ENCODE measurements at regions not wholly inside any gene's neighbourhood (a gene's known extent, or its start where the extent isn't known, plus 50 kb on each side); places are given as distances from the start of the nearest gene placed in this dataset.

- Histone ChIP-seq H3K36me3 (no peaks in the 10 kb centered on the region), H3K9ac (no peak overlapping the region), H3K9me3 (no peaks in the 10 kb centered on the region), H4K20me1 (no peaks in the 10 kb centered on the region), H3K4me1 (no peaks in the 10 kb centered on the region), H3K4me2 (no peak overlapping the region), H3K27me3 (no peaks in the 10 kb centered on the region), H3K4me3 (no peak overlapping the region), H3K27ac (no peak overlapping the region)
- no peak for TF ChIP-seq Cebpa-rat (IDR thresholded peaks at IDR 0.05)
Observed at GRCh38 chr2:139480161-139480650, 700.0 kb upstream of the NXPH2 start.

GRCh38 chr2:139478165-139478914 is 698.1 kb upstream of the NXPH2 start:
- no peak for TF ChIP-seq Cebpa-rat (IDR thresholded peaks at IDR 0.05)
- Histone ChIP-seq H3K27me3 (no peaks in the 10 kb centered on the region), H3K9ac (no peak overlapping the region), H3K9me3 (no peaks in the 10 kb centered on the region), H3K27ac (no peak overlapping the region), H3K4me2 (no peak overlapping the region), H4K20me1 (no peaks in the 10 kb centered on the region), H3K4me1 (no peaks in the 10 kb centered on the region), H3K36me3 (no peaks in the 10 kb centered on the region), H3K4me3 (no peak overlapping the region)

DNA sequence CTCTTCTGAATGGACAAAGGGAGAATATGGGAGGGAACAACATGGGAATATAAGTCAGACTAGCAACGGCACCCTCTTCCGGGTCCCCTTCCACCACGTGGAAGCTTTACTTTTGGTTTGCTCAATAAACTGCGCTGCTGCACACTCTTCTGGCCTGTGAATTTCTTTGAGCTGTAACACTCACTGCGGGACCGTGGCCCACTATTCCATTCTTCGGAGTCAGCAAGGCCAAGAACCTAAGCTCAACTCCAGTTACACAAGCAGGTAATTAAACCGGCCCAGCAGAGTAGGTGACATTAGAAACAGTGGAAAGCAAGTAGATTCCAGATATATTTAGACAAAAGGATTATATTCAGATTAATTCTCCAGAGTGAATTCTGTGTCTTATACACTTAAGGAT is 697.4 kb upstream of the NXPH2 start:
- H4K20me1 ChIP-seq: no peaks in the 10 kb centered on the region
- H3K36me3 ChIP-seq: no peaks in the 10 kb centered on the region
- H3K4me3 ChIP-seq: no peak overlapping the region
- no peak overlapping the region for H3K9ac ChIP-seq
- no peak for TF ChIP-seq Cebpa-rat (IDR thresholded peaks at IDR 0.05)
- no peak overlapping the region for H3K27ac ChIP-seq
- H3K9me3 ChIP-seq: no peaks in the 10 kb centered on the region
- no peaks in the 10 kb centered on the region for H3K4me1 ChIP-seq
- no peaks in the 10 kb centered on the region for H3K27me3 ChIP-seq
- no peak overlapping the region for H3K4me2 ChIP-seq

DNA sequence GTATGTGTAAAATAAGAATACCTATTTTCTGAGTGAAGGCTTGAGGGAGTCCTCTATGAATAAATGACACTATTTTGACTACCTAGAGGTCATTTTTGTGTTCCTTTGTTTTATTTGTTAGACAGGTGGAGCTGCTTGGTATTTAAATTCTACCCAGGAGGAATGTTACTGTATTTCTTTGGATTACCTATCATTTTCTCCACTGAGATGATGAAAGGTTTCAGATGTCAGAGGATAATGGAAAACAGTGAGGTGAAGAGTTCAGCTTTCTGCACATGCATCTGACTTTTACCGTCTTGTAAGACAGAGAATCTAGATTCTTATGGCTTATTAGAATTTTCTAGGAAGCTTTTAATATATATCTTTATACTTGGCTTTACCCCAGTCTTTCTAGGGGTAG is 689.8 kb upstream of the NXPH2 start:
- H3K9me3 ChIP-seq: no peaks in the 10 kb centered on the region
- no peak overlapping the region for H3K9ac ChIP-seq
- no peak overlapping the region for H3K4me2 ChIP-seq
- TF ChIP-seq Cebpa-rat (IDR thresholded peaks at IDR 0.05): no peak
- no peaks in the 10 kb centered on the region for H3K4me1 ChIP-seq
- no peaks in the 10 kb centered on the region for H4K20me1 ChIP-seq
- H3K27ac ChIP-seq: no peak overlapping the region
- H3K4me3 ChIP-seq: no peak overlapping the region
- no peaks in the 10 kb centered on the region for H3K36me3 ChIP-seq
- no peaks in the 10 kb centered on the region for H3K27me3 ChIP-seq

GRCh38 chr2:139465789-139466188 is 685.6 kb upstream of the NXPH2 start:
- TF ChIP-seq Cebpa-rat (IDR thresholded peaks at IDR 0.05): no peak
- Histone ChIP-seq H3K4me2 (no peak overlapping the region), H3K4me3 (no peak overlapping the region), H3K9me3 (no peaks in the 10 kb centered on the region), H3K36me3 (no peaks in the 10 kb centered on the region), H3K27ac (no peak overlapping the region), H3K27me3 (no peaks in the 10 kb centered on the region), H3K9ac (no peak overlapping the region), H3K4me1 (no peaks in the 10 kb centered on the region), H4K20me1 (no peaks in the 10 kb centered on the region)

GRCh38 chr2:139457873-139458272 is 677.7 kb upstream of the NXPH2 start:
- peaks cover 4% of the 10 kb centered on the region; the same call in 1 of the 2 replicates for H3K36me3 ChIP-seq
- no peak for TF ChIP-seq Cebpa-rat (IDR thresholded peaks at IDR 0.05)
- H3K4me2 ChIP-seq: peak overlapping the region; percentile 72
- no peaks in the 10 kb centered on the region for H3K27me3 ChIP-seq
- H3K4me3 ChIP-seq: peak overlapping the region; percentile 21; the same call in 1 of the 2 replicates
- H3K9ac ChIP-seq: peak overlapping the region; percentile 42; the same call in 1 of the 2 replicates
- H3K9me3 ChIP-seq: peaks cover 21% of the 10 kb centered on the region
- H4K20me1 ChIP-seq: no peaks in the 10 kb centered on the region
- peaks cover 28% of the 10 kb centered on the region for H3K4me1 ChIP-seq
- peak overlapping the region; percentile 70 for H3K27ac ChIP-seq

GRCh38 chr2:139454251-139454650 is 674.1 kb upstream of the NXPH2 start:
- TF ChIP-seq Cebpa-rat (IDR thresholded peaks at IDR 0.05): no peak
- Histone ChIP-seq H3K36me3 (peaks cover 4% of the 10 kb centered on the region; the same call in 1 of the 2 replicates), H3K27me3 (no peaks in the 10 kb centered on the region), H3K4me2 (no peak overlapping the region), H3K9ac (no peak overlapping the region), H3K4me1 (peaks cover 28% of the 10 kb centered on the region), H3K9me3 (peaks cover 34% of the 10 kb centered on the region), H3K27ac (no peak overlapping the region), H4K20me1 (no peaks in the 10 kb centered on the region), H3K4me3 (no peak overlapping the region)

- no peaks in the 10 kb centered on the region for H4K20me1 ChIP-seq
- H3K4me2 ChIP-seq: no peak overlapping the region
Observed at GRCh38 chr2:139439100-139439499, 658.9 kb upstream of the NXPH2 start.

GRCh38 chr2:139438478-139438877 is 658.3 kb upstream of the NXPH2 start:
- no peak overlapping the region for H3K4me2 ChIP-seq
- no peaks in the 10 kb centered on the region for H3K9me3 ChIP-seq
- no peak for TF ChIP-seq Cebpa-rat (IDR thresholded peaks at IDR 0.05)
- H4K20me1 ChIP-seq: no peaks in the 10 kb centered on the region
- no peak overlapping the region for H3K4me3 ChIP-seq
- no peaks in the 10 kb centered on the region for H3K27me3 ChIP-seq
- no peak overlapping the region for H3K27ac ChIP-seq
- H3K4me1 ChIP-seq: no peaks in the 10 kb centered on the region
- H3K36me3 ChIP-seq: no peaks in the 10 kb centered on the region
- H3K9ac ChIP-seq: no peak overlapping the region

More at GRCh38 chr2:139439100-139439499, 658.9 kb upstream of the NXPH2 start:
- Histone ChIP-seq H3K9me3 (no peaks in the 10 kb centered on the region), H3K4me1 (no peaks in the 10 kb centered on the region), H3K27me3 (no peaks in the 10 kb centered on the region), H3K36me3 (no peaks in the 10 kb centered on the region), H3K9ac (no peak overlapping the region), H3K4me3 (no peak overlapping the region), H3K27ac (no peak overlapping the region)
- no peak for TF ChIP-seq Cebpa-rat (IDR thresholded peaks at IDR 0.05)

DNA sequence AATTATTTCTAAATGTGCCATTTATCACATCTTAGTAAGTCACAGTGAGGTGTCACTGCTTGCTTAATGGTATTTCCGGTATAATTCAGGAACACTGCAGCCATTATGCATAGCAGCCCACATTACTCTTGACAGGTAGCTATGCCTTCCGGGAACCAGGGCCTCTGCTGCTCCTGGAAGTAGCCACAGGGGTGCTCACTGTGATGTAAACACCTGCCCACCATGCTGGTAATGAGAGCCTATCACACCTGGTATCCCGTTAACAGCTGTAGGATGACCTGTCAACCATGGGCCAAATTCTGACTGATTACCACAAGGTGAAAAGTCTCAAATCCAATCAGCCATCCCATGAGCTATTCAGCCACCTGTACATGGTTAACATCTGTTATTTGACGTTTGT is 647.0 kb upstream of the NXPH2 start:
- H4K20me1 ChIP-seq: no peaks in the 10 kb centered on the region
- TF ChIP-seq Cebpa-rat (IDR thresholded peaks at IDR 0.05): no peak
- H3K27ac ChIP-seq: no peak overlapping the region
- no peaks in the 10 kb centered on the region for H3K4me1 ChIP-seq
- no peak overlapping the region for H3K4me2 ChIP-seq
- H3K9me3 ChIP-seq: no peaks in the 10 kb centered on the region
- H3K9ac ChIP-seq: no peak overlapping the region
- H3K36me3 ChIP-seq: no peaks in the 10 kb centered on the region
- no peak overlapping the region for H3K4me3 ChIP-seq
- no peaks in the 10 kb centered on the region for H3K27me3 ChIP-seq
